ENCODE measurements at regions not wholly inside any gene's neighbourhood (a gene's known extent, or its start where the extent isn't known, plus 50 kb on each side); places are given as distances from the start of the nearest gene placed in this dataset.

GRCh38 chr2:125681576-125681975 is 974.4 kb upstream of the GYPC start:
- H3K9me3 ChIP-seq (ENCODE audit: low read length): no peaks in the 10 kb centered on the region
- no peaks in the 10 kb centered on the region for H3K79me2 ChIP-seq (ENCODE audit: insufficient read depth, low read length)
- no peaks in the 10 kb centered on the region for H3K27me3 ChIP-seq (ENCODE audit: insufficient read depth, low read length)
- H4K20me1 ChIP-seq (ENCODE audit: insufficient read depth, low read length): no peaks in the 10 kb centered on the region
- H3K9ac ChIP-seq (ENCODE audit: low read length): no peak overlapping the region
- H3K36me3 ChIP-seq (ENCODE audit: insufficient read depth, low read length): no peaks in the 10 kb centered on the region
- H3K9me2 ChIP-seq (ENCODE audit: low read depth, low read length): no peaks in the 10 kb centered on the region
- no peak overlapping the region for H3K27ac ChIP-seq (ENCODE audit: low read depth, low read length, poor library complexity, severe bottlenecking)
- TF ChIP-seq CTCF (IDR thresholded peaks at IDR 0.05; ENCODE audit: low read length): no peak
- no peak for TF ChIP-seq EZH2 (IDR thresholded peaks at IDR 0.05; ENCODE audit: borderline replicate concordance, low read length)
- H3K4me1 ChIP-seq (ENCODE audit: insufficient read depth, low read length, severe bottlenecking): no peaks in the 10 kb centered on the region
- H3F3A ChIP-seq (ENCODE audit: insufficient read depth, low read length): no peaks in the 10 kb centered on the region
- no peak overlapping the region for H2AFZ ChIP-seq (ENCODE audit: low read length)
- no peak overlapping the region for H3K4me2 ChIP-seq (ENCODE audit: low read length)
- no peak overlapping the region for H3K4me3 ChIP-seq (ENCODE audit: low read depth, low read length, poor library complexity, severe bottlenecking)

GRCh38 chr2:125681976-125682805 is 973.8 kb upstream of the GYPC start:
- no peaks in the 10 kb centered on the region for H3K4me1 ChIP-seq (ENCODE audit: insufficient read depth, low read length, severe bottlenecking)
- H3K9ac ChIP-seq (ENCODE audit: low read length): no peak overlapping the region
- H3K27me3 ChIP-seq (ENCODE audit: insufficient read depth, low read length): no peaks in the 10 kb centered on the region
- H3K79me2 ChIP-seq (ENCODE audit: insufficient read depth, low read length): no peaks in the 10 kb centered on the region
- no peaks in the 10 kb centered on the region for H4K20me1 ChIP-seq (ENCODE audit: insufficient read depth, low read length)
- no peaks in the 10 kb centered on the region for H3K9me3 ChIP-seq (ENCODE audit: low read length)
- H3K4me2 ChIP-seq (ENCODE audit: low read length): no peak overlapping the region
- no peak overlapping the region for H3K27ac ChIP-seq (ENCODE audit: low read depth, low read length, poor library complexity, severe bottlenecking)
- no peaks in the 10 kb centered on the region for H3K36me3 ChIP-seq (ENCODE audit: insufficient read depth, low read length)
- no peaks in the 10 kb centered on the region for H3K9me2 ChIP-seq (ENCODE audit: low read depth, low read length)
- no peak for TF ChIP-seq EZH2 (IDR thresholded peaks at IDR 0.05; ENCODE audit: borderline replicate concordance, low read length)
- no peak for TF ChIP-seq CTCF (IDR thresholded peaks at IDR 0.05; ENCODE audit: low read length)
- no peaks in the 10 kb centered on the region for H3F3A ChIP-seq (ENCODE audit: insufficient read depth, low read length)
- no peak overlapping the region for H3K4me3 ChIP-seq (ENCODE audit: low read depth, low read length, poor library complexity, severe bottlenecking)
- H2AFZ ChIP-seq (ENCODE audit: low read length): no peak overlapping the region

GRCh38 chr2:125684256-125684655 is 971.7 kb upstream of the GYPC start:
- H2AFZ ChIP-seq (ENCODE audit: low read length): no peak overlapping the region
- H3K9me2 ChIP-seq (ENCODE audit: low read depth, low read length): no peaks in the 10 kb centered on the region
- no peaks in the 10 kb centered on the region for H3K79me2 ChIP-seq (ENCODE audit: insufficient read depth, low read length)
- H3K27ac ChIP-seq (ENCODE audit: low read depth, low read length, poor library complexity, severe bottlenecking): no peak overlapping the region
- no peak overlapping the region for H3K4me2 ChIP-seq (ENCODE audit: low read length)
- no peak for TF ChIP-seq CTCF (IDR thresholded peaks at IDR 0.05; ENCODE audit: low read length)
- TF ChIP-seq EZH2 (IDR thresholded peaks at IDR 0.05; ENCODE audit: borderline replicate concordance, low read length): no peak
- no peaks in the 10 kb centered on the region for H3K4me1 ChIP-seq (ENCODE audit: insufficient read depth, low read length, severe bottlenecking)
- H4K20me1 ChIP-seq (ENCODE audit: insufficient read depth, low read length): no peaks in the 10 kb centered on the region
- H3K4me3 ChIP-seq (ENCODE audit: low read depth, low read length, poor library complexity, severe bottlenecking): no peak overlapping the region
- H3F3A ChIP-seq (ENCODE audit: insufficient read depth, low read length): no peaks in the 10 kb centered on the region
- no peaks in the 10 kb centered on the region for H3K36me3 ChIP-seq (ENCODE audit: insufficient read depth, low read length)
- no peak overlapping the region for H3K9ac ChIP-seq (ENCODE audit: low read length)
- no peaks in the 10 kb centered on the region for H3K9me3 ChIP-seq (ENCODE audit: low read length)
- H3K27me3 ChIP-seq (ENCODE audit: insufficient read depth, low read length): no peaks in the 10 kb centered on the region
